Uterus (tissue), 2 donors: ENCODE measurements at regions not wholly inside any gene's neighbourhood (a gene's known extent, or its start where the extent isn't known, plus 50 kb on each side); places are given as distances from the start of the nearest gene placed in this dataset.

ENCODE experiments used
- CTCF ChIP-seq, 4 experiments: fragments of 200-600 bp in 2 of 4; fragments of 450-650 bp in 2 of 4; sonication (generic) in 2 of 4; IDR thresholded peaks; one replicate each; pipeline ENCODE4 v1.5.1; 2016 to 2019; ENCODE audit warnings: antibody characterized with exemption in 4 of 4, mild to moderate bottlenecking in 2 of 4, moderate library complexity in 1 of 4
- POLR2A ChIP-seq, 2 donors: fragments of 450-650 bp; IDR thresholded peaks; one replicate each; pipeline ENCODE4 v1.6.1; 2016; ENCODE audit warnings: antibody characterized with exemption in 2 of 2, mild to moderate bottlenecking in 1 of 2, moderate library complexity in 1 of 2

- no peak for TF ChIP-seq CTCF (IDR thresholded peaks at IDR 0.05)
- no peak for TF ChIP-seq POLR2A (IDR thresholded peaks at IDR 0.05)
These were observed 163.4 kb upstream of the HEY2 start for GRCh38 chr6:125586074-125586473.
